SK-N-SH treated with all-trans-retinoic acid at 6 μM for 48 hours (cell line): ENCODE measurements at regions not wholly inside any gene's neighbourhood (a gene's known extent, or its start where the extent isn't known, plus 50 kb on each side); places are given as distances from the start of the nearest gene placed in this dataset.

Experiments used
- ATAC-seq: fragments of 200-7000 bp; cut with Tn5 transposase; 3 replicates; pipeline ENCODE4 v1.9.1; 2020; ENCODE audit warnings: mild to moderate bottlenecking, moderate library complexity
- ARNTL ChIP-seq: fragments of 450-650 bp; formaldehyde crosslinking; IDR thresholded peaks from 2 replicates; pipeline ENCODE4 v1.5.0; 2020; ENCODE audit warnings: low read depth, mild to moderate bottlenecking, moderate library complexity, borderline replicate concordance
- BACH2 ChIP-seq: fragments of 250-450 bp; sonication (Bioruptor Pico); IDR thresholded peaks from 2 replicates; pipeline ENCODE4 v1.9.0; 2021; ENCODE audit warnings: mild to moderate bottlenecking, borderline replicate concordance
- CSDC2 ChIP-seq: fragments of 250-450 bp; sonication (Bioruptor Pico); IDR thresholded peaks from 2 replicates; pipeline ENCODE4 v1.5.0; 2020; ENCODE audit warnings: mild to moderate bottlenecking, moderate library complexity
- GLIS3 ChIP-seq: fragments of 250-450 bp; sonication (Bioruptor Pico); IDR thresholded peaks from 2 replicates; pipeline ENCODE4 v1.5.0; 2020; ENCODE audit warnings: mild to moderate bottlenecking, moderate library complexity
- ISL1 ChIP-seq: fragments of 250-450 bp; sonication (Bioruptor Pico); IDR thresholded peaks from 2 replicates; pipeline ENCODE4 v2.1.2; 2022; ENCODE audit warnings: mild to moderate bottlenecking, moderate library complexity
- OSR1 ChIP-seq: fragments of 250-450 bp; sonication (Bioruptor Pico); IDR thresholded peaks from 2 replicates; pipeline ENCODE4 v1.8.0; 2022; ENCODE audit warnings: moderate library complexity, mild to moderate bottlenecking, inconsistent platforms
- PPARA ChIP-seq: fragments of 250-450 bp; sonication (Bioruptor Pico); IDR thresholded peaks from 2 replicates; pipeline ENCODE4 v1.5.0; 2020; ENCODE audit warnings: mild to moderate bottlenecking, borderline replicate concordance
- RARB ChIP-seq: fragments of 250-450 bp; sonication (Bioruptor Pico); IDR thresholded peaks from 2 replicates; pipeline ENCODE4 v1.8.0; 2021; ENCODE audit warnings: mild to moderate bottlenecking, moderate library complexity
- SNAI2 ChIP-seq: fragments of 250-450 bp; sonication (Bioruptor Pico); IDR thresholded peaks from 2 replicates; pipeline ENCODE4 v1.5.0; 2020; ENCODE audit warnings: mild to moderate bottlenecking, moderate library complexity
- TCF4 ChIP-seq: fragments of 250-450 bp; sonication (Bioruptor Pico); IDR thresholded peaks from 2 replicates; pipeline ENCODE4 v1.8.0; 2021; ENCODE audit warnings: mild to moderate bottlenecking, moderate library complexity, borderline replicate concordance
- TOX ChIP-seq: fragments of 250-450 bp; sonication (Bioruptor Pico); IDR thresholded peaks from 2 replicates; pipeline ENCODE4 v1.8.0; 2021; ENCODE audit warnings: mild to moderate bottlenecking, moderate library complexity, borderline replicate concordance
- ZC3H10 ChIP-seq: fragments of 250-450 bp; sonication (Bioruptor Pico); IDR thresholded peaks from 2 replicates; pipeline ENCODE4 v1.5.1; 2021; ENCODE audit warnings: mild to moderate bottlenecking, moderate library complexity
- ZFP3 ChIP-seq: fragments of 250-450 bp; sonication (Bioruptor Pico); IDR thresholded peaks from 2 replicates; pipeline ENCODE4 v1.5.0; 2020; ENCODE audit warnings: mild to moderate bottlenecking, moderate library complexity
- ZFP30 ChIP-seq: fragments of 450-650 bp; formaldehyde crosslinking; IDR thresholded peaks from 2 replicates; pipeline ENCODE4 v1.5.0; 2022; ENCODE audit warnings: mild to moderate bottlenecking, moderate library complexity
- ZNF565 ChIP-seq: fragments of 450-650 bp; formaldehyde crosslinking; conservative IDR thresholded peaks from 2 replicates; pipeline ENCODE4 v1.5.0; 2020; ENCODE audit warnings: low read depth, mild to moderate bottlenecking, moderate library complexity
- ZNF70 ChIP-seq: fragments of 450-650 bp; formaldehyde crosslinking; IDR thresholded peaks from 2 replicates; pipeline ENCODE4 v1.5.0; 2020; ENCODE audit warnings: mild to moderate bottlenecking, moderate library complexity
- ZNF8 ChIP-seq: fragments of 450-650 bp; formaldehyde crosslinking; IDR thresholded peaks from 2 replicates; pipeline ENCODE4 v1.5.0; 2020; ENCODE audit warnings: mild to moderate bottlenecking, moderate library complexity
- TF ChIP-seq, protein P1 (sequence below): fragments of 250-450 bp; sonication (Bioruptor Pico); IDR thresholded peaks from 2 replicates; pipeline ENCODE4 v1.5.0; 2020; ENCODE audit warnings: mild to moderate bottlenecking, moderate library complexity
- TF ChIP-seq, protein P2 (sequence below): fragments of 250-450 bp; sonication (Bioruptor Pico); IDR thresholded peaks from 2 replicates; pipeline ENCODE4 v1.5.1; 2021; ENCODE audit warnings: mild to moderate bottlenecking, moderate library complexity
- TF ChIP-seq, protein P3 (sequence below): fragments of 250-450 bp; sonication (Bioruptor Pico); IDR thresholded peaks from 2 replicates; pipeline ENCODE4 v1.8.0; 2020; ENCODE audit warnings: mild to moderate bottlenecking, moderate library complexity, borderline replicate concordance
- TF ChIP-seq, protein P4 (sequence below): fragments of 250-450 bp; sonication (Bioruptor Pico); IDR thresholded peaks from 2 replicates; pipeline ENCODE4 v1.8.0; 2021; ENCODE audit warnings: low read depth, mild to moderate bottlenecking, moderate library complexity, borderline replicate concordance

GRCh38 chr18:22800551-22800951, 132.6 kb upstream of the RBBP8 start:
- no peak for TF ChIP-seq TCF4
- TF ChIP-seq, protein P1, sequence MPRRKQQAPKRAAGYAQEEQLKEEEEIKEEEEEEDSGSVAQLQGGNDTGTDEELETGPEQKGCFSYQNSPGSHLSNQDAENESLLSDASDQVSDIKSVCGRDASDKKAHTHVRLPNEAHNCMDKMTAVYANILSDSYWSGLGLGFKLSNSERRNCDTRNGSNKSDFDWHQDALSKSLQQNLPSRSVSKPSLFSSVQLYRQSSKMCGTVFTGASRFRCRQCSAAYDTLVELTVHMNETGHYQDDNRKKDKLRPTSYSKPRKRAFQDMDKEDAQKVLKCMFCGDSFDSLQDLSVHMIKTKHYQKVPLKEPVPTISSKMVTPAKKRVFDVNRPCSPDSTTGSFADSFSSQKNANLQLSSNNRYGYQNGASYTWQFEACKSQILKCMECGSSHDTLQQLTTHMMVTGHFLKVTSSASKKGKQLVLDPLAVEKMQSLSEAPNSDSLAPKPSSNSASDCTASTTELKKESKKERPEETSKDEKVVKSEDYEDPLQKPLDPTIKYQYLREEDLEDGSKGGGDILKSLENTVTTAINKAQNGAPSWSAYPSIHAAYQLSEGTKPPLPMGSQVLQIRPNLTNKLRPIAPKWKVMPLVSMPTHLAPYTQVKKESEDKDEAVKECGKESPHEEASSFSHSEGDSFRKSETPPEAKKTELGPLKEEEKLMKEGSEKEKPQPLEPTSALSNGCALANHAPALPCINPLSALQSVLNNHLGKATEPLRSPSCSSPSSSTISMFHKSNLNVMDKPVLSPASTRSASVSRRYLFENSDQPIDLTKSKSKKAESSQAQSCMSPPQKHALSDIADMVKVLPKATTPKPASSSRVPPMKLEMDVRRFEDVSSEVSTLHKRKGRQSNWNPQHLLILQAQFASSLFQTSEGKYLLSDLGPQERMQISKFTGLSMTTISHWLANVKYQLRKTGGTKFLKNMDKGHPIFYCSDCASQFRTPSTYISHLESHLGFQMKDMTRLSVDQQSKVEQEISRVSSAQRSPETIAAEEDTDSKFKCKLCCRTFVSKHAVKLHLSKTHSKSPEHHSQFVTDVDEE (CRISPR knock-in tag), result no peak
- no peak for TF ChIP-seq ZNF8 (CRISPR knock-in tag)
- TF ChIP-seq SNAI2 (CRISPR knock-in tag), result no peak
- no peak for TF ChIP-seq ZFP3 (CRISPR knock-in tag)
- no peak for TF ChIP-seq ARNTL
- no peak for TF ChIP-seq GLIS3
- TF ChIP-seq, protein P2, sequence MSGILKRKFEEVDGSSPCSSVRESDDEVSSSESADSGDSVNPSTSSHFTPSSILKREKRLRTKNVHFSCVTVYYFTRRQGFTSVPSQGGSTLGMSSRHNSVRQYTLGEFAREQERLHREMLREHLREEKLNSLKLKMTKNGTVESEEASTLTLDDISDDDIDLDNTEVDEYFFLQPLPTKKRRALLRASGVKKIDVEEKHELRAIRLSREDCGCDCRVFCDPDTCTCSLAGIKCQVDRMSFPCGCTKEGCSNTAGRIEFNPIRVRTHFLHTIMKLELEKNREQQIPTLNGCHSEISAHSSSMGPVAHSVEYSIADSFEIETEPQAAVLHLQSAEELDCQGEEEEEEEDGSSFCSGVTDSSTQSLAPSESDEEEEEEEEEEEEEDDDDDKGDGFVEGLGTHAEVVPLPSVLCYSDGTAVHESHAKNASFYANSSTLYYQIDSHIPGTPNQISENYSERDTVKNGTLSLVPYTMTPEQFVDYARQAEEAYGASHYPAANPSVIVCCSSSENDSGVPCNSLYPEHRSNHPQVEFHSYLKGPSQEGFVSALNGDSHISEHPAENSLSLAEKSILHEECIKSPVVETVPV (CRISPR knock-in tag), result no peak
- no peak for TF ChIP-seq ZNF565 (CRISPR knock-in tag)
- TF ChIP-seq ISL1 (CRISPR knock-in tag), result no peak
- TF ChIP-seq PPARA (CRISPR knock-in tag), result no peak
- TF ChIP-seq OSR1 (CRISPR knock-in tag), result no peak
- no peak for ATAC-seq

GRCh38 chr18:22813648-22814328, 119.3 kb upstream of the RBBP8 start:
- no peak for TF ChIP-seq ZNF565 (CRISPR knock-in tag)
- TF ChIP-seq, protein P3, sequence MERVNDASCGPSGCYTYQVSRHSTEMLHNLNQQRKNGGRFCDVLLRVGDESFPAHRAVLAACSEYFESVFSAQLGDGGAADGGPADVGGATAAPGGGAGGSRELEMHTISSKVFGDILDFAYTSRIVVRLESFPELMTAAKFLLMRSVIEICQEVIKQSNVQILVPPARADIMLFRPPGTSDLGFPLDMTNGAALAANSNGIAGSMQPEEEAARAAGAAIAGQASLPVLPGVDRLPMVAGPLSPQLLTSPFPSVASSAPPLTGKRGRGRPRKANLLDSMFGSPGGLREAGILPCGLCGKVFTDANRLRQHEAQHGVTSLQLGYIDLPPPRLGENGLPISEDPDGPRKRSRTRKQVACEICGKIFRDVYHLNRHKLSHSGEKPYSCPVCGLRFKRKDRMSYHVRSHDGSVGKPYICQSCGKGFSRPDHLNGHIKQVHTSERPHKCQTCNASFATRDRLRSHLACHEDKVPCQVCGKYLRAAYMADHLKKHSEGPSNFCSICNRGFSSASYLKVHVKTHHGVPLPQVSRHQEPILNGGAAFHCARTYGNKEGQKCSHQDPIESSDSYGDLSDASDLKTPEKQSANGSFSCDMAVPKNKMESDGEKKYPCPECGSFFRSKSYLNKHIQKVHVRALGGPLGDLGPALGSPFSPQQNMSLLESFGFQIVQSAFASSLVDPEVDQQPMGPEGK (CRISPR knock-in tag), result no peak
- TF ChIP-seq, protein P4, sequence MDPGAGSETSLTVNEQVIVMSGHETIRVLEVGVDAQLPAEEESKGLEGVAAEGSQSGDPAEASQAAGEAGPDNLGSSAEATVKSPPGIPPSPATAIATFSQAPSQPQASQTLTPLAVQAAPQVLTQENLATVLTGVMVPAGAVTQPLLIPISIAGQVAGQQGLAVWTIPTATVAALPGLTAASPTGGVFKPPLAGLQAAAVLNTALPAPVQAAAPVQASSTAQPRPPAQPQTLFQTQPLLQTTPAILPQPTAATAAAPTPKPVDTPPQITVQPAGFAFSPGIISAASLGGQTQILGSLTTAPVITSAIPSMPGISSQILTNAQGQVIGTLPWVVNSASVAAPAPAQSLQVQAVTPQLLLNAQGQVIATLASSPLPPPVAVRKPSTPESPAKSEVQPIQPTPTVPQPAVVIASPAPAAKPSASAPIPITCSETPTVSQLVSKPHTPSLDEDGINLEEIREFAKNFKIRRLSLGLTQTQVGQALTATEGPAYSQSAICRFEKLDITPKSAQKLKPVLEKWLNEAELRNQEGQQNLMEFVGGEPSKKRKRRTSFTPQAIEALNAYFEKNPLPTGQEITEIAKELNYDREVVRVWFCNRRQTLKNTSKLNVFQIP (CRISPR knock-in tag), result no peak
- TF ChIP-seq TCF4, result no peak
- TF ChIP-seq PPARA (CRISPR knock-in tag), result no peak
- no peak for TF ChIP-seq ZFP30 (CRISPR knock-in tag)
- no peak for TF ChIP-seq ZNF8 (CRISPR knock-in tag)
- TF ChIP-seq OSR1 (CRISPR knock-in tag), result no peak
- TF ChIP-seq, protein P2 (CRISPR knock-in tag), result no peak
- TF ChIP-seq ZNF70 (CRISPR knock-in tag), result no peak
- no peak for TF ChIP-seq ARNTL
- TF ChIP-seq SNAI2 (CRISPR knock-in tag), result no peak
- no peak for TF ChIP-seq BACH2 (CRISPR knock-in tag)
- no peak for TF ChIP-seq CSDC2
- TF ChIP-seq ISL1 (CRISPR knock-in tag), result no peak
- no peak for TF ChIP-seq ZC3H10 (CRISPR knock-in tag)
- peak; percentile 69 for ATAC-seq

- no peak for ATAC-seq
- no peak for TF ChIP-seq PPARA (CRISPR knock-in tag)
- no peak for TF ChIP-seq ZFP30 (CRISPR knock-in tag)
- no peak for TF ChIP-seq ZNF8 (CRISPR knock-in tag)
- TF ChIP-seq GLIS3, result no peak
- no peak for TF ChIP-seq RARB (CRISPR knock-in tag)
- TF ChIP-seq ARNTL, result no peak
- no peak for TF ChIP-seq ZC3H10 (CRISPR knock-in tag)
- TF ChIP-seq ISL1 (CRISPR knock-in tag), result no peak
- no peak for TF ChIP-seq ZFP3 (CRISPR knock-in tag)
- no peak for TF ChIP-seq TCF4
- TF ChIP-seq, protein P3 (CRISPR knock-in tag), result no peak
- TF ChIP-seq, protein P1 (CRISPR knock-in tag), result no peak
- TF ChIP-seq ZNF70 (CRISPR knock-in tag), result no peak
- no peak for TF ChIP-seq TOX
These were observed 118.8 kb upstream of the RBBP8 start for GRCh38 chr18:22814329-22814703.
